ENCODE measurements at regions not wholly inside any gene's neighbourhood (a gene's known extent, or its start where the extent isn't known, plus 50 kb on each side); places are given as distances from the start of the nearest gene placed in this dataset.

- DNase-seq: no peak
These were observed 273.9 kb upstream of the RGS6 start for GRCh38 chr14:71658261-71658860.

- DNase-seq: no peak
These were observed 273.1 kb upstream of the RGS6 start for GRCh38 chr14:71659159-71659558.

GRCh38 chr14:71661441-71661840, 270.8 kb upstream of the RGS6 start:
- no peak for DNase-seq

- no peak for DNase-seq
These were observed 269.9 kb upstream of the RGS6 start for GRCh38 chr14:71662291-71662790.

GRCh38 chr14:71665157-71665556, 267.1 kb upstream of the RGS6 start:
- no peak for DNase-seq

GRCh38 chr14:71665781-71666180, 266.4 kb upstream of the RGS6 start:
- DNase-seq: no peak

- DNase-seq: no peak
These were observed 265.6 kb upstream of the RGS6 start for GRCh38 chr14:71666571-71667145.

GRCh38 chr14:71668186-71668912, 263.9 kb upstream of the RGS6 start:
- DNase-seq: no peak

GRCh38 chr14:71672596-71672995, 259.6 kb upstream of the RGS6 start:
- no peak for DNase-seq

GRCh38 chr14:71675126-71675899, 256.9 kb upstream of the RGS6 start:
- DNase-seq: no peak

GRCh38 chr14:71675900-71676287, 256.3 kb upstream of the RGS6 start:
- no peak for DNase-seq

GRCh38 chr14:71680736-71681387, 251.4 kb upstream of the RGS6 start:
- DNase-seq: no peak

- DNase-seq: no peak
These were observed 249.9 kb upstream of the RGS6 start for GRCh38 chr14:71682337-71682736.

GRCh38 chr14:71684323-71684722, 247.9 kb upstream of the RGS6 start:
- no peak for DNase-seq

GRCh38 chr14:71686677-71687076, 245.6 kb upstream of the RGS6 start:
- no peak for DNase-seq

GRCh38 chr14:71687166-71687831, 244.9 kb upstream of the RGS6 start:
- no peak for DNase-seq

- DNase-seq: no peak
These were observed 243.7 kb upstream of the RGS6 start for GRCh38 chr14:71688576-71688975.

- no peak for DNase-seq
These were observed 241.8 kb upstream of the RGS6 start for GRCh38 chr14:71690478-71690877.

GRCh38 chr14:71692496-71692895, 239.7 kb upstream of the RGS6 start:
- DNase-seq: no peak

GRCh38 chr14:71693381-71693780, 238.8 kb upstream of the RGS6 start:
- no peak for DNase-seq

- no peak for DNase-seq
These were observed 237.4 kb upstream of the RGS6 start for GRCh38 chr14:71694591-71695530.

Measured in activated T-cell treated with anti-CD3 and anti-CD28 coated beads, Interleukin-2, amount 50 U/mL, for 1 hour (primary cell).